Breast epithelium (tissue), 3 donors: ENCODE measurements at regions not wholly inside any gene's neighbourhood (a gene's known extent, or its start where the extent isn't known, plus 50 kb on each side); places are given as distances from the start of the nearest gene placed in this dataset.

Experiments
- CTCF ChIP-seq, 3 donors: fragments of 450-650 bp; IDR thresholded peaks; one replicate each; pipeline ENCODE4 v1.5.1; 2016 to 2017; ENCODE audit warnings: antibody characterized with exemption in 3 of 3, mild to moderate bottlenecking in 3 of 3, moderate library complexity in 3 of 3
- POLR2AphosphoS5 ChIP-seq, 3 donors: sonication (generic); formaldehyde crosslinking; IDR thresholded peaks; one replicate each; pipeline ENCODE4 v1.6.1; 2017; ENCODE audit warnings: antibody characterized with exemption in 3 of 3

- TF ChIP-seq CTCF (IDR thresholded peaks at IDR 0.05) = no peak
- TF ChIP-seq POLR2AphosphoS5 (IDR thresholded peaks at IDR 0.05) = no peak
Measured at GRCh38 chr11:91761406-91762025, 463.1 kb upstream of the FAT3 start.
